GM12891 (cell line): ENCODE measurements at regions not wholly inside any gene's neighbourhood (a gene's known extent, or its start where the extent isn't known, plus 50 kb on each side); places are given as distances from the start of the nearest gene placed in this dataset.

Source experiments
- POLR2A ChIP-seq: IDR thresholded peaks from 2 replicates; pipeline ENCODE4 v1.6.1; 2011; ENCODE audit warnings: low read depth, low read length, control low read depth
- POLR2AphosphoS5 ChIP-seq: IDR thresholded peaks from 2 replicates; pipeline ENCODE4 v1.6.1; 2011; ENCODE audit warnings: low read depth, low read length, control low read depth
- POU2F2 ChIP-seq: IDR thresholded peaks from 2 replicates; pipeline ENCODE4 v1.6.1; 2011; ENCODE audit warnings: low read depth, mild to moderate bottlenecking, control low read depth, low read length, moderate library complexity
- SPI1 ChIP-seq: IDR thresholded peaks from 2 replicates; pipeline ENCODE4 v1.6.1; 2011; ENCODE audit warnings: low read depth, low read length, control low read depth
- TAF1 ChIP-seq: IDR thresholded peaks from 2 replicates; pipeline ENCODE4 v1.6.1; 2011; ENCODE audit warnings: low read depth, low read length, control low read depth

DNA sequence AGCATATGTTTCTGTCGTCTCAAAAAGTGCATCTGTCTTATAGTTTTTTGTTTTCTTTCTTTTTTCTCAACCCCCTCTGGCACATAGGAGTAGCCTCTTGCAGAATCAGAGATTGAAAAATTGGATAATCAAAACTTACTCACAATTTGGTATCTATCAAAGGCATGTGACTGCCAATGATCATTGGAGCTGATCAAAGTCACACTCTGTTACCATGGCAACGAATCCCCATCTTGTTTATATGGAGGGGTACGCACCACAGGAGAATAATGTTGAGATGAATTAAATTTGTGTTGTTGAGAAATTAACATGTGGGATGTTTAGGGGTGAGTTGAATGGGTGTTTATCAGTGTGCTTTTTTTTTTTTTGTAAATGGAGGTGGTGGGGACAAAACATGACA lies 458.3 kb upstream of the FANCL start:
- no peak for TF ChIP-seq POLR2A
- no peak for TF ChIP-seq POLR2AphosphoS5
- no peak for TF ChIP-seq TAF1
- no peak for TF ChIP-seq POU2F2
- TF ChIP-seq SPI1 = no peak
